Right ventricle myocardium inferior (tissue), 1 donor: ENCODE measurements at regions not wholly inside any gene's neighbourhood (a gene's known extent, or its start where the extent isn't known, plus 50 kb on each side); places are given as distances from the start of the nearest gene placed in this dataset.

ENCODE experiments used
- ATAC-seq: fragments of 200-7000 bp; cut with Tn5 transposase; one replicate; pipeline ENCODE4 v1.9.1; 2020; ENCODE audit warnings: mild to moderate bottlenecking, moderate library complexity
- DNase-seq: peaks from one replicate; pipeline ENCODE4 v3.0.0; 2021; ENCODE audit errors: missing footprints
- intact Hi-C: fragments of 100-400 bp; cut with DNase I; formaldehyde crosslinking; loops from one replicate; pipeline ENCODE4 v1.11.0; 2022
- donor health status: DM: no; HTN: yes; CAD: no; lungs with severe emphysema.

DNA sequence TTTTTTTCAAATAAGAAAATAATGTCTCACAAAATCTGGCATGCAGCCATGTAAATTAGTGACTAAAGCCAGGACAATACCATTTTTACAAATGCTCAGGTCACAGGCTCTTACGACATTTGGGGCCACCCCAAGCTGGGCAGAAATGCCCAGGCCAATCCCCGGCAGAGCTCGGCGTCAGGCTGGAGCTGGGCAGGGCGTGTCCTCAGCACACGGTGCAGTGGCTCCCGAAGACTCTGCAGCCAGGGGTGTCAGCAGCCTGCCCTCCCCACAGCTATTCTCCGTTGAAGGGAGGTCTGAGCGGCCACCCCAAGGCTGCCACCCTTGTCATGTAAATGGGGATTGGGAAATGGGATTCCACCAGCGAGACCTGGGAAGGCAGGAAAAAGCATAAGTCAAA, 158.6 kb downstream of the DICER1 start:
- ATAC-seq (no peak), DNase-seq (no peak)
- intact Hi-C loops = no loop called here

- DNase-seq (no peak), ATAC-seq (no peak)
- intact Hi-C loops = no loop called here
These were observed 159.2 kb downstream of the DICER1 start for GRCh38 chr14:94998110-94998509.

GRCh38 chr14:94995551-94995950, 161.8 kb downstream of the DICER1 start:
- ATAC-seq (no peak), DNase-seq (no peak)
- intact Hi-C loops = no loop called here

- no peak for DNase-seq
- no peak for ATAC-seq
- intact Hi-C loops = no loop called here
These were observed 163.1 kb downstream of the DICER1 start for GRCh38 chr14:94994245-94994644.

DNA sequence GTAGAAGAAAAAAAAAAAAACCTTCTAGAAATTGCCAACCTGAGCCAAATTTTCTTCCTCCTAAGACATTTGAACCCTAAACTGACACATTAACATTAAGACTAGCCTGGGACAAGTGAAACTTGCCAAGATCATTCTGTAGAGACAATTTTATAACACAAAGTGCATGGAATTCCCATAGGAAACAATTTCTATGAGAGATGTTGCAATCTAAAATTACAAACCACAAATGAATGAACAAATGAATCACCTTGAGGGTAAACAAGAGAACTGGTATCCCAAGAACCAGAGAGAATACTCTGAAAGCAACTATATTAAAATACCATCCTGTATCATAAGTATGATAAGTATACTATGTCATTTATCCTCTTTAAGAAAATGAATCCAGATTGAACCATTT, 165.3 kb downstream of the DICER1 start:
- no peak for DNase-seq
- ATAC-seq = no peak
- intact Hi-C loops = no loop called here

DNA sequence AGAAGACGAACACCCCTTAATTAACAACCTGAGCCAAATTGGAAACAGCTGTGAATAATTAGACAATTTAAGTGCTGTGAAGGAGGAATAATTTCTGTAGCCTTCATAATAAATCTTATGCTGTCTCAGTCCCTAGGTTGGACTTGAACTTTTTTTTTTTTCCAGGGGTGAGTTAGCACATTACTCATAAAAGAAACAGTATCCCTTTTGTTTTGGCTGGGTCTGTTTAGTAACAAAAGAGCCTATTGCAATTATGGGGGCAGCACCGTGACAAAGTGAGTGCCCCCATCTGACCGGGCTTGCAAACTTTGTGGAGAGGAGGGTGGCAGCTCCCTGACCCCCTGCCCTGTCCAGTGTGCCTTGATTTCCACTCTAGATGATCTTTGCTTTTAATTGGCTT, 167.4 kb downstream of the DICER1 start:
- intact Hi-C loops = no loop called here
- no peak for DNase-seq
- no peak for ATAC-seq

DNA sequence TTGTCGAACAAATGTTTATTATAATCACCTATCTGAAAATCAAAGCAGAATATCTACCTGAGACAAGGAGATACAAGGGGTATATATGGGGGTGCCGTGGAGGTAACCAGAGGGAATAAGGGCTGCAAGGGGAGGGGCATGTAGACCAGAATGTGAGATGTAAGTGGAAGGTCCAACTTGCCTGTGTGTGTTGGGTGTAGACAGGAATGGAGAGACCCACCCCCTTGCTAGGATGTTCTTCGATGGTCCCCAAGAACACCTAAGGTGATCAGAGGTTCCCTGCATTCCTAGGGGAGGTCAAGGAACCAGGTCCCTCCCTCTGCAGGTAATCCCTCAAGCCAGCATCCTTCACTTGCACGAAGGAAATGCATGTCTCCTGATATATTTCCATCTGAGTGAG, 167.9 kb downstream of the DICER1 start:
- DNase-seq (no peak), ATAC-seq (no peak)
- intact Hi-C loops = no loop called here

DNA sequence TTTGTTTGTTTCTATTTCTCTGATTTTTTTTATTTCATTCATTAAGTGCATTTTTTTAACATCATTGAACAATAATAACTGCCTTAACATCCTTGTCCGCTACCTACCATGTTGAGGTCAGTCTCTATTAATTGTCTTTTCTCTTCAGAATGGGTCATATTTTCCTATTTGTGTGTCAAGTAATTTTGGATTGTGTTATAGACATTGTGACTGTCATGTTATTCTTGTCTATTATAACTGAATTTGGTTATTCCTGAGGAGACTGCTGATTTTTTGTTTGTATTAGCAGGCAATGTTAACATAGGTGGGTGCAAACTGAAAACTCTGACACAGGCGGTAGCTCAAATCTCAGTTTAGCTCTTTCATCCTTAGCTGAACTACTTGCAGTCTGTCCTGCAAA, 169.9 kb downstream of the DICER1 start:
- intact Hi-C loops = no loop called here
- DNase-seq (no peak), ATAC-seq (no peak)

DNA sequence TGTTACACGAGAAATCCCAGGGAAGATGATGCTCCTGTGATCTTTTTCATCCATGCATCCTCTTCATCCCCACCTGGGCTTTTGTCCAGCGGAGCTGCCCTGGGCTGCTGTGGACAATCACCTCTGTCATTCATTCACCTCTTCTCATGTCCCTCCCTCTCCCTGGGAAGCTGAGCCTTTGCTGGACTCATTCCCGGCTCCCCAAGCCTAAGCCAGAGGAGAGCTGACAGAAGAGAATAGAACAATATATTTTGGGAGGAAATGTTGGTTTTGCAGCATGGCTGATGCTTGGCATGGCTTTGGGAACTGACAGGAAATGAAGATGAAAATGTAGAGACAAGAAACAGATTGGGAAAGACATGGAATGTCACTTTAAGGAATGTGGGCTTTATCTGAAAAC, 177.4 kb downstream of the DICER1 start:
- ATAC-seq (no peak), DNase-seq (no peak)
- intact Hi-C loops = no loop called here

DNA sequence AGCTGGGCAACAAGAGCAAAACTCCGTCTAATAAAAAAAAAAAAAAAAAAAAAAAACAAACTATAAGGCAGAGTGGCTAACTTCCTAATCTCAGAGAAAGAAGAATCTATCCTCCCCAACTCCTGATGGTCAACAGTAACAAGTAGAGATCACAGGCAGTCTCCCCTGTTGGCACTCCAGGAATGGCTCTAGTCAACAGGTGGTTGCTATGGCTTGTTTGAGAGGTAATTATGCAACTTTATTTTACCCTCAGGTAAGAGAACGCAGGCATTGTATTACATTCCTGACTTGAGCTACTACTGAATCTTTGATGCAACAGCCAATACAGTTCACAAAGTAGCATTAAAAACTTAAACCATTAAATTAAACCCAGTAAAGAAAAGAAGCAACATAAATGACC, 180.3 kb downstream of the DICER1 start:
- DNase-seq (no peak), ATAC-seq (no peak)
- intact Hi-C loops = no loop called here

GRCh38 chr14:94975366-94975765, 182.0 kb downstream of the DICER1 start:
- DNase-seq (no peak), ATAC-seq (no peak)
- intact Hi-C loops = no loop called here

DNA sequence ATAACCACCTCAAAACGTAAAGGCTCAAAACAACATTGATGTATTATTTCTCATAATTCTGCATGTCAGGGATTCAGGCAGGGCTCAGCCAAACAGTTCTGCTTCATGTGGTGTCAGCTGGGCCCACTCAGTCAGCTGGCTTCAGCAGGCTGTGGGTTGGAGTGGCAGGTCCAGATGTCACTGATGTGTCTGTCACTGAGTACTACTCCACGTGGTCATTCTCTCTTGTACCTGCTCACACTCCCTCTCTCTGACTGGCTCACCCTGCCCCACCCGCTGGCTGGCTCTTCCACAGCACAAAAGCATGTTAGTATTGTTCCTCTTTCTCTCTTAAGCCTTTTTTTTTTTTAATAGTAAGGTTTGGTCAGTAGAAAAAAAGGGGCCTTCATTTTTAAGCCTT, 182.4 kb downstream of the DICER1 start:
- intact Hi-C loops = no loop called here
- ATAC-seq (no peak), DNase-seq (no peak)

GRCh38 chr14:94974422-94974821, 182.9 kb downstream of the DICER1 start:
- DNase-seq (no peak), ATAC-seq (no peak)
- intact Hi-C loops = no loop called here

DNA sequence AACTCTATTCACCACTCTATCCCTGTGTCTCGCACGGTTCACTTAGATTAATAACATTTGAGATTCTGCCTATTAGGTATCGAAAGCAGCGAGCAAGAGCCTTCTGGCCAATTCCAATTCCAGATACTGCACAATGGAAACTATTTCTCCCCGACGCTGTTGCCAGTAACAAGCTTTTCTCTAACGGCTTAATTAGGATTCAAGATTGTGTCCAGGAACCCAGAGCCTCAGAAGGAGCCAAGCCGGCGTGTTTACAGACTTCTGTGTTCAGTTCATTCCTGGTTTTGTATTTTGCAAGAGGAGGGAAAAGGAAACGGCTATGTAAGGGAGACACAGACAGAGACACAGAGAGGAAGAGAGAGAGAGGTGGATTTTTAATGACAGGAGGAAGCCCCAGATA, 185.6 kb downstream of the DICER1 start:
- ATAC-seq (peak; percentile 89), DNase-seq (no peak)

GRCh38 chr14:94970941-94971730, 186.2 kb downstream of the DICER1 start:
- ATAC-seq (peak; percentile 12), DNase-seq (no peak)
- intact Hi-C loops = no loop called here

More for the DNA sequence above, 185.6 kb downstream of the DICER1 start:
- intact Hi-C loops = no loop called here

DNA sequence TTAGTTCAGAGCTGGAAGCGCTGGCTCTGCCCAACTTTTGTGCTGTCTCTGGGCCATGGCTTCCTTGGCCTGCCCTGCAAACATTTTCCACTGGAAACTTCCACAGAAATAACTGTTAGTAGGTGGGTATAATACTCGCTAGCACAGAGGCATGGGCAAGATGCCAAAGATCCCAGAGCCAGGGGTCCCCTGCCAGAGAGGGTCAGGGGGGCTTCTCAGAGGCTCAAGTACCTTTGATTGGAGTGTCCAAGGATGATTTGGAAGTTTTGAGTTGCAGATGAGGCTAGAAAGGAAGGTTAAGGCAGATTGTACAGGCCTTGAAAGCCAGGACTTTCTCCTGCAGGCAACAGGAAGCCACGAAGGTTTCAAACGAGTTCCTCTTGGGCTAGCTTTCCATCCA, 187.6 kb downstream of the DICER1 start:
- ATAC-seq (no peak), DNase-seq (no peak)
- intact Hi-C loops = no loop called here

GRCh38 chr14:94966868-94967267, 190.5 kb downstream of the DICER1 start:
- intact Hi-C loops = no loop called here
- ATAC-seq = no peak
- DNase-seq = no peak

- ATAC-seq (no peak), DNase-seq (no peak)
- intact Hi-C loops = no loop called here
These were observed 191.0 kb downstream of the DICER1 start for GRCh38 chr14:94966344-94966743.

- intact Hi-C loops = no loop called here
- no peak for ATAC-seq
- no peak for DNase-seq
These were observed 191.6 kb downstream of the DICER1 start for GRCh38 chr14:94965551-94966313.

GRCh38 chr14:94964931-94965330, 192.4 kb downstream of the DICER1 start:
- intact Hi-C loops = no loop called here
- ATAC-seq (no peak), DNase-seq (no peak)
